ENCODE measurements at regions not wholly inside any gene's neighbourhood (a gene's known extent, or its start where the extent isn't known, plus 50 kb on each side); places are given as distances from the start of the nearest gene placed in this dataset.

- POLR2A ChIA-PET = no interaction called here
- DNase-seq (ENCODE audit: extremely low spot score) = no peak
- CTCF ChIA-PET = no interaction called here
- TF ChIP-seq, protein P1, sequence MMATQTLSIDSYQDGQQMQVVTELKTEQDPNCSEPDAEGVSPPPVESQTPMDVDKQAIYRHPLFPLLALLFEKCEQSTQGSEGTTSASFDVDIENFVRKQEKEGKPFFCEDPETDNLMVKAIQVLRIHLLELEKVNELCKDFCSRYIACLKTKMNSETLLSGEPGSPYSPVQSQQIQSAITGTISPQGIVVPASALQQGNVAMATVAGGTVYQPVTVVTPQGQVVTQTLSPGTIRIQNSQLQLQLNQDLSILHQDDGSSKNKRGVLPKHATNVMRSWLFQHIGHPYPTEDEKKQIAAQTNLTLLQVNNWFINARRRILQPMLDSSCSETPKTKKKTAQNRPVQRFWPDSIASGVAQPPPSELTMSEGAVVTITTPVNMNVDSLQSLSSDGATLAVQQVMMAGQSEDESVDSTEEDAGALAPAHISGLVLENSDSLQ (IDR thresholded peaks at IDR 0.05) = no peak
- TF ChIP-seq HDGF (IDR thresholded peaks at IDR 0.05; ENCODE audit: borderline replicate concordance) (no peak), FOXM1 (IDR thresholded peaks at IDR 0.05; ENCODE audit: borderline replicate concordance) (no peak), SP1 (IDR thresholded peaks at IDR 0.05) (no peak), LEF1 (IDR thresholded peaks at IDR 0.05; ENCODE audit: borderline replicate concordance) (no peak), ZNF384 (IDR thresholded peaks at IDR 0.05) (no peak), L3MBTL2 (conservative IDR thresholded peaks at IDR 0.05) (no peak), ELF4 (IDR thresholded peaks at IDR 0.05) (no peak), NFRKB (IDR thresholded peaks at IDR 0.05) (no peak), CTBP1 (IDR thresholded peaks at IDR 0.05; ENCODE audit: borderline replicate concordance) (no peak), ARNT (IDR thresholded peaks at IDR 0.05) (no peak), FOXK2 (IDR thresholded peaks at IDR 0.05) (no peak), BHLHE40 (IDR thresholded peaks at IDR 0.05; ENCODE audit: borderline replicate concordance) (no peak), TARDBP (IDR thresholded peaks at IDR 0.05) (no peak), FOXA1 (IDR thresholded peaks at IDR 0.05) (no peak), SUZ12 (IDR thresholded peaks at IDR 0.05) (no peak)
Measured at GRCh38 chr10:84693006-84693405, 364.6 kb downstream of the CCSER2 start.

DNA sequence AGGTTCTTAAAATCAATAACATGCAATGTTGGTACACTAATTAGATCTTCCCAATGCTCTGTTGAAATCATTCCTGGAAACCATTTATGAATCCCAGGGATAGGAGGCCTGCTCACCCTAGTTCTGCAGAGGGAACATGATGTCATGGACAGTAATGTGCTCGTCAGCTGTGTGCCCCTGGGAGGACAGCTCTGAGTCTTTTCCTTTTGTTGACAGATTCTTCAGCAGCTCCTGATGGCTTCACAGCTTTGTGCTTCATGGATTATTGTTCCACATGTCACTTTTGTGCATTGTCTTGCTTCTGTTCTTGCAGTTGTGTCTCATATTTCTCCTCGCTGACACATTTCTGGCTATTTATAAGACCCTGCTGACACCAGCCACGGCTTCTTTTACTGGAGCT is 367.5 kb downstream of the CCSER2 start:
- no peak for DNase-seq (ENCODE audit: extremely low spot score)
- ChIA-PET POLR2A (no interaction called here), CTCF (interaction anchor here (1.1 kb wide), 1 partner anchor 82 kb away, joined by 3 read pairs; no protein-coding TSS in a partner anchor)
- TF ChIP-seq ARNT (IDR thresholded peaks at IDR 0.05) (no peak), BHLHE40 (IDR thresholded peaks at IDR 0.05; ENCODE audit: borderline replicate concordance) (no peak)

DNA sequence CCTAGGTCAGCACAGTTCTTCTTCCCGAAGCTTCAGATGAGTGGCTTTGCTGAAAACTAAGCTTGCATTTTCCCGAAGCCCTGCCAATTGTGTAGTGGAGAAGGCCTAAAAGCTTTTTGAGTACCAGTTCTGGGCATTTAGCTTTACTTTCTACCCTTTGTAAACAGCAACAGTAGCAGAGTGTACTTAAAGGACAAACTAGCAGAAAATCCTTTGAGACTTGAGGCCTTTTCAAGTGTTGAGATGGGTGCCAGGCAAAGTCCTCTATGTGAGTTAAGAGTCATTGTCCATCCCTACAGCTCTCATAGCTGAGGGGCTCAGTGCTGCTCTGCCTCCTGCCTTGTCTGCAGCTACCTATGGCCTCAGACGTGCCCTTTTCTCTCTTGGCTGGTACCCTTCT is 368.2 kb downstream of the CCSER2 start:
- ChIA-PET POLR2A (no interaction called here), CTCF (interaction anchor here (1.1 kb wide), 1 partner anchor 83 kb away, joined by 3 read pairs; no protein-coding TSS in a partner anchor)
- no peak for TF ChIP-seq TARDBP (IDR thresholded peaks at IDR 0.05)
- TF ChIP-seq HDGF (IDR thresholded peaks at IDR 0.05; ENCODE audit: borderline replicate concordance) = no peak
- TF ChIP-seq ZNF384 (IDR thresholded peaks at IDR 0.05) = no peak
- no peak for TF ChIP-seq L3MBTL2 (conservative IDR thresholded peaks at IDR 0.05)
- TF ChIP-seq FOXM1 (IDR thresholded peaks at IDR 0.05; ENCODE audit: borderline replicate concordance) = no peak
- TF ChIP-seq NFRKB (IDR thresholded peaks at IDR 0.05) = no peak
- no peak for TF ChIP-seq ARNT (IDR thresholded peaks at IDR 0.05)
- no peak for TF ChIP-seq SUZ12 (IDR thresholded peaks at IDR 0.05)
- no peak for TF ChIP-seq FOXK2 (IDR thresholded peaks at IDR 0.05)
- TF ChIP-seq, protein P1 (IDR thresholded peaks at IDR 0.05) = no peak
- TF ChIP-seq CTBP1 (IDR thresholded peaks at IDR 0.05; ENCODE audit: borderline replicate concordance) = no peak
- no peak for TF ChIP-seq LEF1 (IDR thresholded peaks at IDR 0.05; ENCODE audit: borderline replicate concordance)
- TF ChIP-seq ELF4 (IDR thresholded peaks at IDR 0.05) = no peak
- no peak for TF ChIP-seq FOXA1 (IDR thresholded peaks at IDR 0.05)
- TF ChIP-seq BHLHE40 (IDR thresholded peaks at IDR 0.05; ENCODE audit: borderline replicate concordance) = no peak
- no peak for TF ChIP-seq SP1 (IDR thresholded peaks at IDR 0.05)
- DNase-seq (ENCODE audit: extremely low spot score) = no peak

GRCh38 chr10:84698989-84699388 is 370.6 kb downstream of the CCSER2 start:
- ChIA-PET POLR2A (no interaction called here), CTCF (interaction anchor here (0.9 kb wide), 1 partner anchor 33 kb away, joined by 4 read pairs; no protein-coding TSS in a partner anchor)
- TF ChIP-seq ARNT (IDR thresholded peaks at IDR 0.05) = no peak
- TF ChIP-seq LEF1 (IDR thresholded peaks at IDR 0.05; ENCODE audit: borderline replicate concordance) = no peak
- TF ChIP-seq TARDBP (IDR thresholded peaks at IDR 0.05) = no peak
- TF ChIP-seq SP1 (IDR thresholded peaks at IDR 0.05) = no peak
- TF ChIP-seq, protein P1 (IDR thresholded peaks at IDR 0.05) = no peak
- TF ChIP-seq CTBP1 (IDR thresholded peaks at IDR 0.05; ENCODE audit: borderline replicate concordance) = no peak
- TF ChIP-seq L3MBTL2 (conservative IDR thresholded peaks at IDR 0.05) = no peak
- TF ChIP-seq FOXM1 (IDR thresholded peaks at IDR 0.05; ENCODE audit: borderline replicate concordance) = no peak
- no peak for TF ChIP-seq ZNF384 (IDR thresholded peaks at IDR 0.05)
- TF ChIP-seq NFRKB (IDR thresholded peaks at IDR 0.05) = no peak
- no peak for TF ChIP-seq ELF4 (IDR thresholded peaks at IDR 0.05)
- no peak for TF ChIP-seq FOXK2 (IDR thresholded peaks at IDR 0.05)
- TF ChIP-seq BHLHE40 (IDR thresholded peaks at IDR 0.05; ENCODE audit: borderline replicate concordance) = no peak
- no peak for TF ChIP-seq HDGF (IDR thresholded peaks at IDR 0.05; ENCODE audit: borderline replicate concordance)
- TF ChIP-seq FOXA1 (IDR thresholded peaks at IDR 0.05) = no peak
- no peak for TF ChIP-seq SUZ12 (IDR thresholded peaks at IDR 0.05)
- no peak for DNase-seq (ENCODE audit: extremely low spot score)

DNA sequence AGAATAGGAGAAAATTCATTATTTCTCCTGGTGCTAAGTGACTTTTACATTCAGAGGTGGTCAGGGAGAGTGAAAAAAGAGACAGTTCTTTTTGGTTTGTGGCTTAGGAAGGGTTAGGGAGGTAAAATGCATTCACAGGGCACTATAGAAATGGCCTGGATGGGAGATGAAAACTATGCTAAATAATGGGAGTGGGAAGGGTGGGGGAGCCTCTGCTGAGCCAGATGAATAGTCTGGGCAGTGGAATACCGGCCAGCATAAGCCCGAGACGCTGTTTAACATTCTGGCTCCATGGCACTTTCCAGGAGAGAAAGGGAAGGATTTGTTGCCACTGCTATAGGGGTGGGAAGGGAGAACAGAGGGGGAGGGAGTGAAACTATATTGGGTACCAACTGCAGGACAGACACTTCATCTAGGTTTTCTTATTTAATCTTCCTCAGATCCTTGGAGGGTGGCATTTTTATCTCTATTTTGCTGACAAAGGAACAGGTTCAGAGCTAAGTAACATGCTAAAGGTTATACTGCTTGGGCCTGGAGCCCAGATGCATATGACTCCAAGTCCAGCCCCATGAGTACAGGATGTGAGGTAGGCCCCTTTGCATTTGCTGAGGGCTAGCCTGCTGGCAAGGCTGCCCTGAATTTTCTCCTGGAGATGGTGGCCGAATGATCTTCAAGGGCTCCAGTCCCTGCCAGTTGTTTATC is 372.4 kb downstream of the CCSER2 start:
- no peak for DNase-seq (ENCODE audit: extremely low spot score)
- ChIA-PET CTCF (no interaction called here), POLR2A (no interaction called here)
- no peak for TF ChIP-seq BHLHE40 (IDR thresholded peaks at IDR 0.05; ENCODE audit: borderline replicate concordance)

DNA sequence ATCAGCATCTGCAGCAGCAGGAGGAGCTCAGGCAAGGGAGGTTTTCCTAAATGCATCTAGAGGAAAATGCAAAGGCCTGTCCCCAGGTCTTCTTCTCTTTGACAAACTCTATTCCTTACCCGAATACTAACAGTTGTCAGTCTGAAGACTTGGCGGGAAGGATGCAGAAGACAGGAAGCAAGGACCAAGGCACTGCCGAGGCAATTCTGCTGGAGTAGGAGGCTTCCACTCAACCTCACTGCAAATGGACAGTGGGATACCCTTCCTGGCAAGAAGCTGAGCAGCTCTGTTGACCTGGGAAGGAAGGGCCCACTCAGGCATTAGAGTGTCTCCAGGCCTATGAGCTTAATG is 373.0 kb downstream of the CCSER2 start:
- CTCF ChIA-PET = no interaction called here

More for the DNA sequence above, 373.0 kb downstream of the CCSER2 start:
- POLR2A ChIA-PET = no interaction called here
- TF ChIP-seq ZNF384 (IDR thresholded peaks at IDR 0.05) (no peak), CTBP1 (IDR thresholded peaks at IDR 0.05; ENCODE audit: borderline replicate concordance) (no peak), FOXK2 (IDR thresholded peaks at IDR 0.05) (no peak), BHLHE40 (IDR thresholded peaks at IDR 0.05; ENCODE audit: borderline replicate concordance) (no peak), LEF1 (IDR thresholded peaks at IDR 0.05; ENCODE audit: borderline replicate concordance) (no peak), ARNT (IDR thresholded peaks at IDR 0.05) (no peak), L3MBTL2 (conservative IDR thresholded peaks at IDR 0.05) (no peak), ELF4 (IDR thresholded peaks at IDR 0.05) (no peak), FOXA1 (IDR thresholded peaks at IDR 0.05) (no peak), FOXM1 (IDR thresholded peaks at IDR 0.05; ENCODE audit: borderline replicate concordance) (no peak), SP1 (IDR thresholded peaks at IDR 0.05) (no peak), HDGF (IDR thresholded peaks at IDR 0.05; ENCODE audit: borderline replicate concordance) (no peak), NFRKB (IDR thresholded peaks at IDR 0.05) (no peak), SUZ12 (IDR thresholded peaks at IDR 0.05) (no peak), TARDBP (IDR thresholded peaks at IDR 0.05) (no peak)
- TF ChIP-seq, protein P1 (IDR thresholded peaks at IDR 0.05) = no peak
- no peak for DNase-seq (ENCODE audit: extremely low spot score)

Data from HEK293T (cell line).